ENCODE measurements at regions not wholly inside any gene's neighbourhood (a gene's known extent, or its start where the extent isn't known, plus 50 kb on each side); places are given as distances from the start of the nearest gene placed in this dataset.

GRCh38 chr12:91967590-91967989 is 178.1 kb downstream of the BTG1 start:
- no peaks in the 10 kb centered on the region for H3K79me2 ChIP-seq (ENCODE audit: low read length)
- H3F3A ChIP-seq (ENCODE audit: insufficient read depth, low read length): no peaks in the 10 kb centered on the region
- no peak overlapping the region for H3K27ac ChIP-seq (ENCODE audit: low read length)
- no peak overlapping the region for H3K4me3 ChIP-seq (ENCODE audit: low read length)
- no peak overlapping the region for H3K4me2 ChIP-seq (ENCODE audit: low read depth, low read length)
- H3K27me3 ChIP-seq (replicated peaks; ENCODE audit: insufficient read depth, low read length): no peaks in the 10 kb centered on the region
- no peaks in the 10 kb centered on the region for H3K9me3 ChIP-seq (replicated peaks; ENCODE audit: insufficient read depth, low read length)
- no peaks in the 10 kb centered on the region for H3K9me2 ChIP-seq (replicated peaks; ENCODE audit: insufficient read depth, low read length)
- no peaks in the 10 kb centered on the region for H3K4me1 ChIP-seq (ENCODE audit: low read length)
- TF ChIP-seq EZH2 (optimal IDR thresholded peaks at IDR 0.05; ENCODE audit: low read depth, low read length): no peak
- TF ChIP-seq EZH2phosphoT487 (IDR thresholded peaks at IDR 0.05; ENCODE audit: low read length): no peak
- TF ChIP-seq CTCF (IDR thresholded peaks at IDR 0.05; ENCODE audit: low read length): no peak
- DNase-seq: no peak
- H3K9ac ChIP-seq (ENCODE audit: low read length): no peak overlapping the region
- no peaks in the 10 kb centered on the region for H3K36me3 ChIP-seq (replicated peaks; ENCODE audit: insufficient read depth, low read length)
- no peak overlapping the region for H2AFZ ChIP-seq (ENCODE audit: low read length)
- H4K20me1 ChIP-seq (ENCODE audit: insufficient read depth, low read length): no peaks in the 10 kb centered on the region

GRCh38 chr12:91965781-91966180 is 179.9 kb downstream of the BTG1 start:
- no peak overlapping the region for H2AFZ ChIP-seq (ENCODE audit: low read length)

GRCh38 chr12:91964501-91964900 is 181.1 kb downstream of the BTG1 start:
- Histone ChIP-seq H3K36me3 (replicated peaks; ENCODE audit: insufficient read depth, low read length) (no peaks in the 10 kb centered on the region), H3K27me3 (replicated peaks; ENCODE audit: insufficient read depth, low read length) (no peaks in the 10 kb centered on the region), H4K20me1 (ENCODE audit: insufficient read depth, low read length) (no peaks in the 10 kb centered on the region), H3K79me2 (ENCODE audit: low read length) (no peaks in the 10 kb centered on the region), H3K9ac (ENCODE audit: low read length) (no peak overlapping the region), H3K9me2 (replicated peaks; ENCODE audit: insufficient read depth, low read length) (no peaks in the 10 kb centered on the region), H3K27ac (ENCODE audit: low read length) (no peak overlapping the region), H3F3A (ENCODE audit: insufficient read depth, low read length) (no peaks in the 10 kb centered on the region), H2AFZ (ENCODE audit: low read length) (no peak overlapping the region), H3K4me3 (ENCODE audit: low read length) (no peak overlapping the region), H3K4me1 (ENCODE audit: low read length) (no peaks in the 10 kb centered on the region), H3K4me2 (ENCODE audit: low read depth, low read length) (no peak overlapping the region), H3K9me3 (replicated peaks; ENCODE audit: insufficient read depth, low read length) (no peaks in the 10 kb centered on the region)
- no peak for TF ChIP-seq EZH2phosphoT487 (IDR thresholded peaks at IDR 0.05; ENCODE audit: low read length)
- TF ChIP-seq EZH2 (optimal IDR thresholded peaks at IDR 0.05; ENCODE audit: low read depth, low read length): no peak
- TF ChIP-seq CTCF (IDR thresholded peaks at IDR 0.05; ENCODE audit: low read length): no peak
- DNase-seq: no peak

More at GRCh38 chr12:91965781-91966180, 179.9 kb downstream of the BTG1 start:
- Histone ChIP-seq H3K4me2 (ENCODE audit: low read depth, low read length) (no peak overlapping the region), H3K79me2 (ENCODE audit: low read length) (no peaks in the 10 kb centered on the region), H3K27ac (ENCODE audit: low read length) (no peak overlapping the region), H4K20me1 (ENCODE audit: insufficient read depth, low read length) (no peaks in the 10 kb centered on the region), H3K4me1 (ENCODE audit: low read length) (no peaks in the 10 kb centered on the region), H3K9me2 (replicated peaks; ENCODE audit: insufficient read depth, low read length) (no peaks in the 10 kb centered on the region), H3K36me3 (replicated peaks; ENCODE audit: insufficient read depth, low read length) (no peaks in the 10 kb centered on the region), H3K9ac (ENCODE audit: low read length) (no peak overlapping the region), H3K27me3 (replicated peaks; ENCODE audit: insufficient read depth, low read length) (no peaks in the 10 kb centered on the region), H3F3A (ENCODE audit: insufficient read depth, low read length) (no peaks in the 10 kb centered on the region), H3K4me3 (ENCODE audit: low read length) (no peak overlapping the region), H3K9me3 (replicated peaks; ENCODE audit: insufficient read depth, low read length) (no peaks in the 10 kb centered on the region)
- TF ChIP-seq EZH2 (optimal IDR thresholded peaks at IDR 0.05; ENCODE audit: low read depth, low read length): no peak
- no peak for TF ChIP-seq EZH2phosphoT487 (IDR thresholded peaks at IDR 0.05; ENCODE audit: low read length)
- DNase-seq: no peak

- H4K20me1 ChIP-seq (ENCODE audit: insufficient read depth, low read length): no peaks in the 10 kb centered on the region
- no peaks in the 10 kb centered on the region for H3K4me1 ChIP-seq (ENCODE audit: low read length)
- H3K79me2 ChIP-seq (ENCODE audit: low read length): no peaks in the 10 kb centered on the region
- no peak overlapping the region for H3K4me3 ChIP-seq (ENCODE audit: low read length)
- H3K4me2 ChIP-seq (ENCODE audit: low read depth, low read length): no peak overlapping the region
- H3K27ac ChIP-seq (ENCODE audit: low read length): no peak overlapping the region
- no peaks in the 10 kb centered on the region for H3K27me3 ChIP-seq (replicated peaks; ENCODE audit: insufficient read depth, low read length)
- H3K9me3 ChIP-seq (replicated peaks; ENCODE audit: insufficient read depth, low read length): no peaks in the 10 kb centered on the region
- no peak overlapping the region for H3K9ac ChIP-seq (ENCODE audit: low read length)
- H3K9me2 ChIP-seq (replicated peaks; ENCODE audit: insufficient read depth, low read length): no peaks in the 10 kb centered on the region
- no peak for TF ChIP-seq EZH2phosphoT487 (IDR thresholded peaks at IDR 0.05; ENCODE audit: low read length)
- H3F3A ChIP-seq (ENCODE audit: insufficient read depth, low read length): no peaks in the 10 kb centered on the region
- H2AFZ ChIP-seq (ENCODE audit: low read length): no peak overlapping the region
- H3K36me3 ChIP-seq (replicated peaks; ENCODE audit: insufficient read depth, low read length): no peaks in the 10 kb centered on the region
- no peak for DNase-seq
These were observed 186.4 kb downstream of the BTG1 start for GRCh38 chr12:91959220-91959619.
